ENCODE measurements at regions not wholly inside any gene's neighbourhood (a gene's known extent, or its start where the extent isn't known, plus 50 kb on each side); places are given as distances from the start of the nearest gene placed in this dataset.

DNA sequence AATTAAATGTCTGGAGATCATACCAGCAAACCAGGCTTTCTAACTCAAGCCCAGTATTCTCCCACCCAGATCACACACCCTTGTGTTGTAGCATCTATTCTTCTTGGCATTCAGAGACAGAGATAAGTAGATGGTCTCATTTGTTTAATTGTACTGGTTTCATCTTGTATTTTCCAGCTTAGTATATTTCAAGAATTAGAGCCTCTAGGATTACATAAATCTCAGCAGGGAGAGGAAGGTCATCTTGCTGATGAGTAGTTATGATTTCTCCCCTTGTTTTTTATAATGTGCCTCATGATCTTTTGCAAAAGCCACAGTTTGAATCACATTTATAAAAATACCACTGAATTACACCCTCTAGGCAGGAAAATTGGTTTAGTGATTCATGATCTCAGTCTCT lies 106.6 kb upstream of the NRSN1 start:
- H3K4me3 ChIP-seq (ENCODE audit: low read length): no peak overlapping the region
- H3K27me3 ChIP-seq (ENCODE audit: control insufficient read depth, low read length): no peaks in the 10 kb centered on the region

DNA sequence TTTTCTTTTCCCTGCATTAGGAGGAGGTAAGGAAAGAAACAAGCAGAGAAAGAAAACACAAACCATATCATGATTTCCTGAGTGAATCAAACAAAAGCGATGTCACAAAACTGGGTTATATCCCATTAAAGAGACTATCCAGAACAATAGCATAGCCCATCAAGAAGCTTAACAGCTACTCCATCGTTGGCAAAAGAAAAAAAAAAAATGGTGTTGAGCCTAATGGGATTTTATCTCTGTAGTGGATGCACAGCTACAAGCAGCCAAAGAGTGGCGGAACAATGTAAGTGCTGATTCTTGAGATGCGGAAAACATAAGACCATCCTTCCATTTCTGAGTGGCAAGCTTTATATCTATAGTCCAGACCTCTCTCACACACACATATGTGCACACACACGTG lies 106.2 kb upstream of the NRSN1 start:
- no peaks in the 10 kb centered on the region for H3K79me2 ChIP-seq (ENCODE audit: control insufficient read depth, low read length)
- no peaks in the 10 kb centered on the region for H3K9me3 ChIP-seq (ENCODE audit: control insufficient read depth, insufficient read depth, low read length)
- H3K4me2 ChIP-seq (ENCODE audit: low read length): no peak overlapping the region
- no peaks in the 10 kb centered on the region for H4K20me1 ChIP-seq (ENCODE audit: control insufficient read depth, insufficient read depth, low read depth, low read length)
- no peaks in the 10 kb centered on the region for H3K36me3 ChIP-seq (ENCODE audit: control insufficient read depth, low read length)
- H3K9me2 ChIP-seq (replicated peaks; ENCODE audit: control insufficient read depth, low read length): no peaks in the 10 kb centered on the region
- TF ChIP-seq EZH2phosphoT487 (IDR thresholded peaks at IDR 0.05; ENCODE audit: borderline replicate concordance, low read length): no peak
- TF ChIP-seq, protein P1, sequence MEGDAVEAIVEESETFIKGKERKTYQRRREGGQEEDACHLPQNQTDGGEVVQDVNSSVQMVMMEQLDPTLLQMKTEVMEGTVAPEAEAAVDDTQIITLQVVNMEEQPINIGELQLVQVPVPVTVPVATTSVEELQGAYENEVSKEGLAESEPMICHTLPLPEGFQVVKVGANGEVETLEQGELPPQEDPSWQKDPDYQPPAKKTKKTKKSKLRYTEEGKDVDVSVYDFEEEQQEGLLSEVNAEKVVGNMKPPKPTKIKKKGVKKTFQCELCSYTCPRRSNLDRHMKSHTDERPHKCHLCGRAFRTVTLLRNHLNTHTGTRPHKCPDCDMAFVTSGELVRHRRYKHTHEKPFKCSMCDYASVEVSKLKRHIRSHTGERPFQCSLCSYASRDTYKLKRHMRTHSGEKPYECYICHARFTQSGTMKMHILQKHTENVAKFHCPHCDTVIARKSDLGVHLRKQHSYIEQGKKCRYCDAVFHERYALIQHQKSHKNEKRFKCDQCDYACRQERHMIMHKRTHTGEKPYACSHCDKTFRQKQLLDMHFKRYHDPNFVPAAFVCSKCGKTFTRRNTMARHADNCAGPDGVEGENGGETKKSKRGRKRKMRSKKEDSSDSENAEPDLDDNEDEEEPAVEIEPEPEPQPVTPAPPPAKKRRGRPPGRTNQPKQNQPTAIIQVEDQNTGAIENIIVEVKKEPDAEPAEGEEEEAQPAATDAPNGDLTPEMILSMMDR (IDR thresholded peaks at IDR 0.05; ENCODE audit: low read depth, low read length, poor library complexity, severe bottlenecking): no peak
- no peak overlapping the region for H3K4me3 ChIP-seq (ENCODE audit: low read length)
- H3K27me3 ChIP-seq (ENCODE audit: control insufficient read depth, low read length): no peaks in the 10 kb centered on the region
- H3F3A ChIP-seq (ENCODE audit: control insufficient read depth, insufficient read depth): no peaks in the 10 kb centered on the region
- H3K4me1 ChIP-seq (ENCODE audit: control insufficient read depth, low read length): no peaks in the 10 kb centered on the region
- H3K27ac ChIP-seq (ENCODE audit: low read depth, low read length): no peak overlapping the region

More for the DNA sequence above, 106.6 kb upstream of the NRSN1 start:
- no peaks in the 10 kb centered on the region for H3K4me1 ChIP-seq (ENCODE audit: control insufficient read depth, low read length)
- H3K9me3 ChIP-seq (ENCODE audit: control insufficient read depth, insufficient read depth, low read length): no peaks in the 10 kb centered on the region
- H3F3A ChIP-seq (ENCODE audit: control insufficient read depth, insufficient read depth): no peaks in the 10 kb centered on the region
- no peak for TF ChIP-seq EZH2phosphoT487 (IDR thresholded peaks at IDR 0.05; ENCODE audit: borderline replicate concordance, low read length)
- TF ChIP-seq, protein P1 (IDR thresholded peaks at IDR 0.05; ENCODE audit: low read depth, low read length, poor library complexity, severe bottlenecking): no peak
- no peak overlapping the region for H3K27ac ChIP-seq (ENCODE audit: low read depth, low read length)
- H3K36me3 ChIP-seq (ENCODE audit: control insufficient read depth, low read length): no peaks in the 10 kb centered on the region
- no peaks in the 10 kb centered on the region for H3K79me2 ChIP-seq (ENCODE audit: control insufficient read depth, low read length)
- H4K20me1 ChIP-seq (ENCODE audit: control insufficient read depth, insufficient read depth, low read depth, low read length): no peaks in the 10 kb centered on the region
- no peak overlapping the region for H3K4me2 ChIP-seq (ENCODE audit: low read length)
- H3K9me2 ChIP-seq (replicated peaks; ENCODE audit: control insufficient read depth, low read length): no peaks in the 10 kb centered on the region

DNA sequence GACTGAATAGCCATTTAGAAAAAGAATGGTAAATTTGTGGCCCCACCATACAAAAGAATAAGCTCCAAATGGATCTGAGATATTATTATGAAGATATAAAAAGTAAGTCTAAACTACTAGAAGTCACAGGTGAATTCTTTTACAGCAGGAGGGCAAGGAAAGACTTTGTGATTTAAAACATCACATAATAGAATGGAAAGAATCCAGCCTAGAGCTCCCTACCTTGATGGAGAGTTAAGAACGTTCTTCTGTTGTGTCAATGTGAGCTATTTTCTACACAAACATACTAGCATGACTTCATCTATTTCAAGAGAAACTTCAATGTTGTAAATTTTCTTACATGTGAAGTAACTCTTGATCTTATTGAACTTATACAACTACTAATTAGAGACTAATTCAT lies 100.0 kb upstream of the NRSN1 start:
- H3K9me2 ChIP-seq (replicated peaks; ENCODE audit: control insufficient read depth, low read length): no peaks in the 10 kb centered on the region
- no peaks in the 10 kb centered on the region for H3F3A ChIP-seq (ENCODE audit: control insufficient read depth, insufficient read depth)
- H3K36me3 ChIP-seq (ENCODE audit: control insufficient read depth, low read length): no peaks in the 10 kb centered on the region
- H3K27me3 ChIP-seq (ENCODE audit: control insufficient read depth, low read length): no peaks in the 10 kb centered on the region
- no peaks in the 10 kb centered on the region for H3K79me2 ChIP-seq (ENCODE audit: control insufficient read depth, low read length)
- no peak overlapping the region for H3K27ac ChIP-seq (ENCODE audit: low read depth, low read length)
- H4K20me1 ChIP-seq (ENCODE audit: control insufficient read depth, insufficient read depth, low read depth, low read length): no peaks in the 10 kb centered on the region
- no peaks in the 10 kb centered on the region for H3K9me3 ChIP-seq (ENCODE audit: control insufficient read depth, insufficient read depth, low read length)
- TF ChIP-seq, protein P1 (IDR thresholded peaks at IDR 0.05; ENCODE audit: low read depth, low read length, poor library complexity, severe bottlenecking): no peak
- no peak for TF ChIP-seq EZH2phosphoT487 (IDR thresholded peaks at IDR 0.05; ENCODE audit: borderline replicate concordance, low read length)
- H3K4me2 ChIP-seq (ENCODE audit: low read length): no peak overlapping the region
- H3K4me1 ChIP-seq (ENCODE audit: control insufficient read depth, low read length): no peaks in the 10 kb centered on the region
- H3K4me3 ChIP-seq (ENCODE audit: low read length): no peak overlapping the region

DNA sequence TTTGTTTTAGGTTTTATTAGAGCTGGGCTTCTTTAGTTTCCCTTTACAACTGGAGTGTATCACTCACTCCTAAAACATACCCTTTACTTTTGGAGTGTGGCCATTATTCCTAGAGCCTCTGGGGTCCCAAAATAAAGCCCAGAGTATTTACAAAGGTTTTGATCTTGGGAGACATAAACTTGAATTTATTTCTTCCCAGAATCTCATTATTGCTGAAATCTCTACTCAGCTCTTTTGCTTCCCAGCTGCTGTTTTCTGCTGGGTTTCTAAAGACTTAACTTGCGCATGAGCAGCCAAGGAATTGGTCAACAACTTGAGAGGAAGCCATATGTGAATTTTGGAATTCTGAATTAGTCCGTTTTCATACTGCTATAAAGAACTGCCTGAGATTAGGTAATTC lies 94.5 kb upstream of the NRSN1 start:
- H3K9me2 ChIP-seq (replicated peaks; ENCODE audit: control insufficient read depth, low read length): no peaks in the 10 kb centered on the region
- H3K9me3 ChIP-seq (ENCODE audit: control insufficient read depth, insufficient read depth, low read length): no peaks in the 10 kb centered on the region
- no peaks in the 10 kb centered on the region for H4K20me1 ChIP-seq (ENCODE audit: control insufficient read depth, insufficient read depth, low read depth, low read length)

More for the DNA sequence above, 94.5 kb upstream of the NRSN1 start:
- Histone ChIP-seq H3K4me3 (ENCODE audit: low read length) (no peak overlapping the region), H3K4me1 (ENCODE audit: control insufficient read depth, low read length) (no peaks in the 10 kb centered on the region), H3K4me2 (ENCODE audit: low read length) (no peak overlapping the region), H3K27ac (ENCODE audit: low read depth, low read length) (no peak overlapping the region), H3K36me3 (ENCODE audit: control insufficient read depth, low read length) (no peaks in the 10 kb centered on the region), H3K27me3 (ENCODE audit: control insufficient read depth, low read length) (no peaks in the 10 kb centered on the region), H3F3A (ENCODE audit: control insufficient read depth, insufficient read depth) (no peaks in the 10 kb centered on the region), H3K79me2 (ENCODE audit: control insufficient read depth, low read length) (no peaks in the 10 kb centered on the region)
- TF ChIP-seq, protein P1 (IDR thresholded peaks at IDR 0.05; ENCODE audit: low read depth, low read length, poor library complexity, severe bottlenecking): no peak
- no peak for TF ChIP-seq EZH2phosphoT487 (IDR thresholded peaks at IDR 0.05; ENCODE audit: borderline replicate concordance, low read length)

Data from DOHH2 (cell line).